ENCODE measurements at regions not wholly inside any gene's neighbourhood (a gene's known extent, or its start where the extent isn't known, plus 50 kb on each side); places are given as distances from the start of the nearest gene placed in this dataset.

DNA sequence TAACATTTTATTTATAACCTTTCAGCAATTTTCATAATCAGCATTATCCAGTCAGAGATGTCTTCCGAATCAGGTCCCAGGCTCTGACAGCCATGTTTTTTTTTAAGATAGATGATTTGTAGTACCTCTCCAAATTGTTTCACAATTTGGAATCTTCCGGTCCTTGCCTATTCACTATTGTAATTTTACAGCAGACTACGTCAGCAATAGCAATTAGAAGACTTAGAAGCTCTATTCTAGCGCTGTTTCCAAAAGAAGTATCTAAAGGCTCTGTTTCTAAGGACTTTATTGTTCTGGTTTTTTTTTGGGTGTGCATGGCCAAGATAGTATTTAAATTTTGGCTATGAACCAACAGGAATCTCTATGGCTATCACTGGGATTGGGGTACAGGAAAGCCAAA is 94.6 kb upstream of the PELI1 start (continued):
- TF ChIP-seq, protein P1, sequence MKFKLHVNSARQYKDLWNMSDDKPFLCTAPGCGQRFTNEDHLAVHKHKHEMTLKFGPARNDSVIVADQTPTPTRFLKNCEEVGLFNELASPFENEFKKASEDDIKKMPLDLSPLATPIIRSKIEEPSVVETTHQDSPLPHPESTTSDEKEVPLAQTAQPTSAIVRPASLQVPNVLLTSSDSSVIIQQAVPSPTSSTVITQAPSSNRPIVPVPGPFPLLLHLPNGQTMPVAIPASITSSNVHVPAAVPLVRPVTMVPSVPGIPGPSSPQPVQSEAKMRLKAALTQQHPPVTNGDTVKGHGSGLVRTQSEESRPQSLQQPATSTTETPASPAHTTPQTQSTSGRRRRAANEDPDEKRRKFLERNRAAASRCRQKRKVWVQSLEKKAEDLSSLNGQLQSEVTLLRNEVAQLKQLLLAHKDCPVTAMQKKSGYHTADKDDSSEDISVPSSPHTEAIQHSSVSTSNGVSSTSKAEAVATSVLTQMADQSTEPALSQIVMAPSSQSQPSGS (IDR thresholded peaks at IDR 0.05; ENCODE audit: low read length): no peak
- TF ChIP-seq TAF7 (optimal IDR thresholded peaks at IDR 0.05; ENCODE audit: borderline replicate concordance, low read depth, low read length): no peak
- TF ChIP-seq EGR1 (IDR thresholded peaks at IDR 0.05; ENCODE audit: borderline replicate concordance, low read depth, low read length): no peak
- TF ChIP-seq SIRT6 (IDR thresholded peaks at IDR 0.05; ENCODE audit: low read length): no peak

Data from H1 (cell line).